Type B pancreatic cell (in vitro differentiated cells): ENCODE measurements at regions not wholly inside any gene's neighbourhood (a gene's known extent, or its start where the extent isn't known, plus 50 kb on each side); places are given as distances from the start of the nearest gene placed in this dataset.

Experiments
- DNase-seq: peaks from one replicate; pipeline ENCODE4 v3.0.0; 2021; ENCODE audit warnings: mixed read lengths; ENCODE audit not compliant: unreplicated experiment; ENCODE audit errors: extremely low spot score
- H3K27ac Mint-ChIP-seq: 2 replicates; pipeline ENCODE4 v1.8.0; 2021; ENCODE audit warnings: mild to moderate bottlenecking, mixed read lengths
- H3K27me3 Mint-ChIP-seq: 2 replicates; pipeline ENCODE4 v1.8.0; 2021; ENCODE audit warnings: mixed read lengths
- H3K36me3 Mint-ChIP-seq: 2 replicates; pipeline ENCODE4 v1.8.0; 2021; ENCODE audit warnings: mixed read lengths
- H3K4me1 Mint-ChIP-seq: one replicate; pipeline ENCODE4 v1.8.0; 2021; ENCODE audit warnings: mixed read lengths; ENCODE audit not compliant: unreplicated experiment
- H3K4me3 Mint-ChIP-seq: 2 replicates; pipeline ENCODE4 v1.8.0; 2021; ENCODE audit warnings: mild to moderate bottlenecking, mixed read lengths
- H3K9me3 Mint-ChIP-seq: 2 replicates; pipeline ENCODE4 v1.8.0; 2021; ENCODE audit warnings: mixed read lengths
- CTCF ChIP-seq: fragments of 200-600 bp; sonication (generic); conservative IDR thresholded peaks from 2 replicates; pipeline ENCODE4 v1.5.0; 2021; ENCODE audit warnings: antibody characterized with exemption, mild to moderate bottlenecking

- Mint-ChIP-seq H3K36me3 (no peaks in the 10 kb centered on the region), H3K4me3 (peak overlapping the region; percentile 77), H3K27me3 (peaks cover 39% of the 10 kb centered on the region), H3K27ac (peak overlapping the region; percentile 60), H3K9me3 (peaks cover 4% of the 10 kb centered on the region), H3K4me1 (peaks cover 65% of the 10 kb centered on the region)
- DNase-seq: no peak
- no peak for TF ChIP-seq CTCF
These were observed 320.8 kb downstream of the ZNF536 start for GRCh38 chr19:30692879-30693503.

DNA sequence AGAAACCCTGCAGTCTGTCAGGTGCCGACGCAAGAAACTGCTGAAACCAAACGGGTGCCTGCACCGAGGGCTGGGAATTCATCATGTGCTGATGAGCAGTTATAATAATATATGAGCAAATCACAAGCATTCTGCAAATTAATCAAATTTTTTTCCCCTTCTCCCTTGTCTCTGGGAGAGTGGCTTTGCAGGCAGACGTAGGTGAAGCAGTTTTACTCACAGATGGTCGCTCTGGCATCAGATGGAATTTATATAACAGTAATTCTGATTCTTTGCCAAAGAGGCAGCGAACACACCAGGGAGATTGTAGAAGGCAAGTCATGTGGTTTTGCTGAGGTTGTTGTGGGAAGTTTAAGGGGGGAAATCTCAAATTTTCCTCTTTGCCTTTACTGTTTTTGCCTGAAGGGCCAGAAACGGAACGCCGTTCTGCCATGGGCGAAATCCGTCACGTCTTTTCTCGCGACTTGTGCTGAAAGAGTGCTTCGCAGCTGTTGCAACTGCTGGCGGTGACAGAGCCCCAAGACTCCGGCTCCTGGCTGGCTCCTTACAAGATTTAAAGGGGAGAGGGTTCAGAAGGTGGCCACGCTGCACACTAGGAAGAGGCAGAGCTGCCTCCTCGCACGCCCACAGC lies 320.1 kb downstream of the ZNF536 start:
- Mint-ChIP-seq H3K4me1 (peaks cover 69% of the 10 kb centered on the region), H3K9me3 (peaks cover 4% of the 10 kb centered on the region), H3K36me3 (no peaks in the 10 kb centered on the region), H3K4me3 (peak overlapping the region; percentile 77), H3K27ac (peak overlapping the region; percentile 60), H3K27me3 (peaks cover 44% of the 10 kb centered on the region)
- TF ChIP-seq CTCF: no peak
- DNase-seq: no peak

DNA sequence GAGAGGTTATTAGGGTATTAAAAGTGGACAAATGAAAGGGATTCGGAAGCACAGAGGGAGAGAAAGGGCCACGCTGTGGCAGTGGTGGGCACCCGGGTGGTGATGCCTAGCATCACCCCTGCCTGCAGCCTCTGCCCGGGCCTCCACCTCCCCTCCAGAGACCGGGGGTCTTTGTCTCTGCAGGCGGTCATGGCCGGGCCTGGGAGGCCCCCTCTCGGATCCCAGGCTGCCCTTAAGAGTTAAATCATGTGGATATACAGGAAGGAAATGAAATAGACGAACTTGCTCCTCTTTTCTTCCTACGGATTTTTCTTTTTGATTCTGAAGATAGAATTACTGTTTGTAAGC lies 319.6 kb downstream of the ZNF536 start:
- Mint-ChIP-seq H3K4me3 (peak overlapping the region; percentile 77), H3K36me3 (no peaks in the 10 kb centered on the region), H3K9me3 (peaks cover 4% of the 10 kb centered on the region), H3K27me3 (peaks cover 47% of the 10 kb centered on the region), H3K27ac (peak overlapping the region; percentile 65), H3K4me1 (peaks cover 72% of the 10 kb centered on the region)
- DNase-seq: no peak
- TF ChIP-seq CTCF: no peak

DNA sequence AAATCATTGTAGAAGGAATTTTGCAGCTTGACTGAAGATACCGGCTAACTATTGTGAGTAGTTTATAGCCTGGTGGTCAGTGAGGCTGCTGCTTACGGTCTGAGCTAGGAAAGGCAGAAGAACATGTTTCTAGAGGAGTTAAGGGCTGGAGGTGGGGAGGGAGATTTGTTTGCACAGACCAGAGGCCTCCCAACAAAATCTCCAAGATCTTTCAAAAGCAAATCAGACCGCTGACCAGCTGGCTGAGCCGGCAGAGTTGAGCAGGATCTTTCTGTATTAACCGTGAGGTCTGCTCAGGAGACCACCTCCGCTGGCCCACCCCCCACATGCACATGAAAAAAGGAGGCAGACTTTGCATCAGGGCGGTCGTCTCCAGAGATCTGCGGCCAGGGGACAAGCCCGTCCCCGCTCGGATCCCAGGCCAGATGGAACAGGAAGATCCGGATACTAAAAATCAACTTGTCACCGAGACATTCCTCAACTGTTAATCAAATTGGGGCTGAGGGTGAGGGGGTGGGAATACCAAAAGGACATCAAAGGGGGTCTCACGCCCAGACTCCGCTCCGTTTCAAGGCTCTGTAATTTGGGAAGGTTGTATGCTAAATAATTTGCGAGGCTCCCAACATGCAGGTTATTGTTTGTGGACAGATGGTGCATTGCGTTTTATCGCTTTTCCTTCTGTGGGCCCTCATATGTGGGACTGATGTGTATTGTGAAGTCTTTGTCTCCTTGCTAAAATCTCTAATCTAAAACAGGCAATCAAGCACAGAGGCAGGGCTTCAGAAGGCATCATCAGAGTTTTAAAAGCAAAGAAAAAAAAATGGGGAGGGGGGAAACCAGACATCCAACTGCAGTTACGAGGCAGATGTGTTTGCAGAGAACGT lies 319.0 kb downstream of the ZNF536 start:
- peaks cover 49% of the 10 kb centered on the region for H3K27me3 Mint-ChIP-seq
- peaks cover 4% of the 10 kb centered on the region for H3K9me3 Mint-ChIP-seq
- H3K4me1 Mint-ChIP-seq: peaks cover 72% of the 10 kb centered on the region
- peak overlapping the region; percentile 65 for H3K27ac Mint-ChIP-seq
- TF ChIP-seq CTCF: no peak
- peak overlapping the region; percentile 77 for H3K4me3 Mint-ChIP-seq
- H3K36me3 Mint-ChIP-seq: no peaks in the 10 kb centered on the region
- no peak for DNase-seq

- peak overlapping the region; percentile 77 for H3K4me3 Mint-ChIP-seq
- H3K4me1 Mint-ChIP-seq: peaks cover 78% of the 10 kb centered on the region
These were observed 318.3 kb downstream of the ZNF536 start for GRCh38 chr19:30690525-30690924.

More at GRCh38 chr19:30690525-30690924, 318.3 kb downstream of the ZNF536 start:
- no peaks in the 10 kb centered on the region for H3K36me3 Mint-ChIP-seq
- no peak for DNase-seq
- no peak for TF ChIP-seq CTCF
- H3K9me3 Mint-ChIP-seq: peaks cover 4% of the 10 kb centered on the region
- peaks cover 55% of the 10 kb centered on the region for H3K27me3 Mint-ChIP-seq
- peak overlapping the region; percentile 65 for H3K27ac Mint-ChIP-seq
